ENCODE measurements at regions not wholly inside any gene's neighbourhood (a gene's known extent, or its start where the extent isn't known, plus 50 kb on each side); places are given as distances from the start of the nearest gene placed in this dataset.

GRCh38 chr5:103407402-103407801 lies 148.8 kb downstream of the MACIR start:
- DNase-seq (ENCODE audit: extremely low spot score) = no peak
- POLR2A ChIA-PET = no interaction called here
- CTCF ChIA-PET = interaction anchor here (1.0 to 1.1 kb wide), 3 partner anchors 26 to 175 kb away, joined by 3 read pairs; no protein-coding TSS in a partner anchor
- no peak for TF ChIP-seq CTCF (IDR thresholded peaks at IDR 0.05; ENCODE audit: control extremely low read depth, extremely low read depth, low read depth, missing control alignments)

GRCh38 chr5:103404483-103404882 lies 145.9 kb downstream of the MACIR start:
- ChIA-PET POLR2A (no interaction called here), CTCF (no interaction called here)
- no peak for TF ChIP-seq CTCF (IDR thresholded peaks at IDR 0.05; ENCODE audit: control extremely low read depth, extremely low read depth, low read depth, missing control alignments)
- no peak for DNase-seq (ENCODE audit: extremely low spot score)

GRCh38 chr5:103402851-103403250 lies 144.3 kb downstream of the MACIR start:
- DNase-seq (ENCODE audit: extremely low spot score) = no peak
- no peak for TF ChIP-seq CTCF (IDR thresholded peaks at IDR 0.05; ENCODE audit: control extremely low read depth, extremely low read depth, low read depth, missing control alignments)
- ChIA-PET CTCF (interaction anchor here (1.5 kb wide), 1 partner anchor 44 kb away, joined by 3 read pairs; no protein-coding TSS in a partner anchor), POLR2A (no interaction called here)

- POLR2A ChIA-PET = no interaction called here
- DNase-seq (ENCODE audit: extremely low spot score) = no peak
- CTCF ChIA-PET = interaction anchor here (1.3 to 1.4 kb wide), 2 partner anchors 13 to 173 kb away, joined by 3 to 4 read pairs; no protein-coding TSS in a partner anchor
- TF ChIP-seq CTCF (IDR thresholded peaks at IDR 0.05; ENCODE audit: control extremely low read depth, extremely low read depth, low read depth, missing control alignments) = no peak
Observed at GRCh38 chr5:103397739-103398581, 139.4 kb downstream of the MACIR start.

- ChIA-PET POLR2A (no interaction called here), CTCF (no interaction called here)
- TF ChIP-seq CTCF (IDR thresholded peaks at IDR 0.05; ENCODE audit: control extremely low read depth, extremely low read depth, low read depth, missing control alignments) = no peak
- DNase-seq (ENCODE audit: extremely low spot score) = no peak
Observed at GRCh38 chr5:103394676-103395075, 136.1 kb downstream of the MACIR start.

GRCh38 chr5:103393101-103393754 lies 134.7 kb downstream of the MACIR start:
- ChIA-PET POLR2A (no interaction called here), CTCF (interaction anchor here (1.0 to 1.3 kb wide), 4 partner anchors 15 to 168 kb away, joined by 3 to 4 read pairs (median 4); no protein-coding TSS in a partner anchor)
- no peak for TF ChIP-seq CTCF (IDR thresholded peaks at IDR 0.05; ENCODE audit: control extremely low read depth, extremely low read depth, low read depth, missing control alignments)
- DNase-seq (ENCODE audit: extremely low spot score) = no peak
